SHP77 treated with DMSO at 0.1 percent for 48 hours (cell line): ENCODE measurements at regions not wholly inside any gene's neighbourhood (a gene's known extent, or its start where the extent isn't known, plus 50 kb on each side); places are given as distances from the start of the nearest gene placed in this dataset.

Experiments
- DNase-seq: peaks from one replicate; lab custom pipeline; 2025; lab: John Stamatoyannopoulos, UW

DNA sequence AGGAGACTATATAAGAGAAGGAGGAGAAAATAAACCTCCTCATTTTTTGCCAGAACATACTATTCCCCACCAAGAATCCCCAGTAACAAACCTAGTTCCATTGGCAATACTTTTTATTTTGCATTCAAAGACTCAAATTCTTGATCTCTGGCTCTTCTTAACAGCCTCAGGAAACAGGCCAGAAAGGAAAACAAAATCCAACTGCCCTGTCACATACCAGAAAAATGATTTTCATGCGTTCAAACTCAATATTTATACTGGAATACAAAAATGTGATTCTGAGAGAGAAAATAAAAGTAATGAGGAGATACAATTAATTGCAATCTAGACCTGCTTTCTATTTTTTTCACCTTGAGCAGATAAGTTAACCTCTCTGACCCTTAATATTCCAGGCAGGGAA lies 435.9 kb upstream of the AUTS2 start:
- DNase-seq, result no peak

DNA sequence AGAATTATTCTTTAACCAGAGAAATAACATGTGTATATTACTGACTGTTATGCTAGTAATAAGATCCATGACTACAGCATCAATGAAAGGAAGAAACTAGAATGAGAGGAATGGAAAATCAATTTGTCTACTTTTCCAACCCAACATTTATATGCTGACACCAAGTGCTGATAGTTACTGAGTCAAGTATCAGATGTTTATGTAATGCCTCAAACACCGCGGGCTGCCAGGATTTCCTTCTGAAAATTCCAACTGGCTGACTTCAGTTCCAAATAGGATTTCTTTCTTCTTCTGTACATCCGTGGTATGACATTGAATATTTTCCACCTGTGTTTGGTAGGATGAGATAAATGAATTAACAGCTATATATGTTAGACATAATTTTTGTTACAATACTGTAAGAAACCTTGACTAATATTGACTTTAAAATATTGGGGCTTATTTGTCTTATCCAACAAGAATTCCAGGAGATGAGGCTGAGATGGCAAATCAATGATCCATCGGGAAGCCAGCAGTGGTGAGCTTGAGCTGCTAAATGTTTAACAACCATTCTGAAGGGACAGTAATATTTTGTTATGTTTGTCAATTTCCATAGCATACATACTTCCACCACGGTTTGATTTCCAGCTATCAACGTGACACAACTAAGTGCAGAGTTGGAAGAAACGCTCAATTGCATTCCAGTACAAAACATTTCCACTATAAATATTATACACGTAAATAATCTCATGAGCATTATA lies 435.2 kb upstream of the AUTS2 start:
- no peak for DNase-seq

DNA sequence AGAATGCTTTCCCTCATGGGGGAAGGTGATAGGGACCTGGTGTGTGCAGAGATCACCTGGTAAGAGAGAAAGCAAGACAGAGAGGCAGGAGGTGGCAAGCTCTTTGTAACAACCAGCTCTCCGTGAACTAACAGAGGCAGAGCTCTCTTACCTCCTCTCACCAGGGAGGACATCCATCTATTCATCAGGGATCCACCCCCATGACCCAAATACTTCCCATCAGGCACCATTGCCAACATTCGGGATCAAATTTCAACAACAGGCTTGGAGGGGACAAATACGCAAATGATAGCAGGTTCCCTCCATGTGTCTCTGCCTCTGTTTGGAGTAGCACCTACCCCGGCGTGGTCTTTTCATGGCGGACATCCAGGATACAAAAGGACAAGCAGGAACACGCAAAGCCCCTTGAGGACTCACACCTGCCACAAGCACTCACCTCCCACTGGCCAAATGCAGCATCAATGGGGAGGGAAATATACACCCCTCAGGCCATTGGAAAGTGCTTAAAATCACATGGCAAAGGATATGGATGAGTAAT lies 431.2 kb upstream of the AUTS2 start:
- DNase-seq, result no peak

GRCh38 chr7:69169386-69169785 lies 428.9 kb upstream of the AUTS2 start:
- no peak for DNase-seq

GRCh38 chr7:69172357-69173077 lies 425.8 kb upstream of the AUTS2 start:
- DNase-seq, result no peak

DNA sequence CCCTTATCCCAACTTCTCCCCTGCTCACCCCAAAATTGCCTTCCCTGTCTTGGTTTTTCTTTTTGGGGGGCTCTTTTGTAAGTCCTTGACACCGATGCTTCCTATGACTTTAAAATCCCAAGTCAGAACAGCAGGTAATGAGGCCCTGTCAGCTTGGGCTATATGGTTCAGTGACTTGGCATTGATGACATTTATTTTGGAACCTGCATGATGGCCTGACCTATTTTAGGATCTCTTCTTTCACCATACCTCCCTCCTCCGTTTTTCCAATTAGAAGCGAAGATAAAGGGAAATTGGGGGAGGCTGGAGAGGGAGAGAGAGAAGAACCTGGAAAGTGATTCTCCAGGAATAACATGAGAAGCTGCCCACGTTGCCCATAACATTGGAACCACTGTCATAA lies 424.9 kb upstream of the AUTS2 start:
- no peak for DNase-seq

GRCh38 chr7:69173846-69174245 lies 424.4 kb upstream of the AUTS2 start:
- no peak for DNase-seq

DNA sequence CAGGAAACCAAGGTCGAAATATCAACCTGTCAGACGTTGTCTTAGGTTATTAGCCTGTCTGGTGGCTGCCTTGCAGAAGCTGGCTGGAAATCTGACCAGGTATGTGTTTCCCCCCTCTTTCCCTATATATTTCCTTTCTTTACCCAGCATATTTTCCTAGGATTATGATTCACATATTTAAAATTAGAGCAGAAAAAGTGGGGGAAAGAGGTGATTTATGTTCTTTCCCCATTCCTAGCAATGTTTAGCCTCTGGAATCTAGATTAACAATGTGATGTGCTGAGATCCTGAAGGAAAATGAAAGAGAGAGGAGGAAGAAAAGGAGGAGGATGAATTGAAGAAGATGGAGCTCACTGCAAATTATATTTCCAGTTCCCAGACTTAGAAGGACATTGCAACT lies 421.4 kb upstream of the AUTS2 start:
- no peak for DNase-seq

- DNase-seq, result no peak
These were observed 420.8 kb upstream of the AUTS2 start for GRCh38 chr7:69177461-69177861.

DNA sequence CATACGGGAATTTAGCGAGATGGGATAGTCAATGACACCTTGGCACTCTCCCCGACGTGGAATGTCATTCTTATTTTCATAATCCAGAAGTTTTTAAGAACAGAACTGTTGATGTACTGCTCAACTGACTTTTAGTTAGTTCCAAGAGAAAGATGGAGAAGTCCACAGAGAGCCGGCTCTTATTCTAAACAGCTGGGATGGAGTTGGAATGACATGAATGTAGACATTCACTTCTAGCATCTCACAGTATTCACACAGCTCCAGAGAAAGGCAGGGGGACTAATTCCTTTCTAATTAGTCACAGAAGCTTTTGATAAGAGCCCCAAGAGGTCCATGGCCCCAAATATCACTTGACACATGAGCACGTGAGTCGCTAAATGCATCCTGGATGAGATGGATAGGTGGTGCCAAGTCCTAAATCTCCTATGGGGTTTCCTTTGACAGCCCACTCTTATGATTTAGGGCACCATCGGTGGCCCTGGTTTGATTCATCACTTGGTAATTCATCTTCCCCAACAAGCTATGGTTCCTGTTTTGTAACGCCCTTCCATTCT lies 420.3 kb upstream of the AUTS2 start:
- DNase-seq, result no peak

DNA sequence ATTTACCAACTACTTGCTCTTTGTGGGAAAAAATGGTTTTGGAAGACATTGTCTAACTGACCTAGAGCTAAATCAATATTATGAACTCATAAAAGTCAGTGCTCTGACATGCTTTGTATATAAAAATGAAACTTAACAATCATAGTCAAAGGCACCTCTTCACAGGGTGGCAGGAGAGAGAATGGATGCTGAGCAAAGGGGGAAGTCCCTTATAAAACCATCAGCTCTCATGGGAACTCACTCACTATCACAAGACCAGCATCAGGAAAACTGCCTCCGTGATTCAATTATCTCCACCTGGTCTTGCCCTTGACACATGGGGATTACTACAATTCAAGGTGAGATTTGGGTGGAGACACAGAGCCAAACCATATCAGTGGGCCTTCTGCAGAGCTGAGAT lies 417.6 kb upstream of the AUTS2 start:
- DNase-seq, result no peak

- no peak for DNase-seq
These were observed 415.4 kb upstream of the AUTS2 start for GRCh38 chr7:69182596-69183467.

DNA sequence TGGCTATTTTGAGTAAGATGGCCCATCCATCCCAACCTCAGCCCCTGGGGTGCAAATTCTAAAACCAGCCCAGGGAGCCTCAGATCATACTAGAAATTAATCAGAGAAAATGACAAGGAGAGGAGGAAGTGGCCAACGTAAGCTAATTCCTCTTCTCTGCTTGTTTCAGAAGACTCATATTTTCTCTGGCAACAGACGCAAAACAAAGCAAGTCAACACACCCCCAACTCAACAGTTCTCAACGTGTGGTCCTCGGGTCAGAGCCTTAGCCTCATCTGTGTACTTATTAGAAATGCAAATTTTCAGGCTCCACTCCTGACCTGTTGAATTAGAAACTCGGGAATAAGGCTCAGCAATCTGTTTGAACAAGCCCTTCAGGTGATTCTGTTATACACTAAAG lies 413.9 kb upstream of the AUTS2 start:
- no peak for DNase-seq

DNA sequence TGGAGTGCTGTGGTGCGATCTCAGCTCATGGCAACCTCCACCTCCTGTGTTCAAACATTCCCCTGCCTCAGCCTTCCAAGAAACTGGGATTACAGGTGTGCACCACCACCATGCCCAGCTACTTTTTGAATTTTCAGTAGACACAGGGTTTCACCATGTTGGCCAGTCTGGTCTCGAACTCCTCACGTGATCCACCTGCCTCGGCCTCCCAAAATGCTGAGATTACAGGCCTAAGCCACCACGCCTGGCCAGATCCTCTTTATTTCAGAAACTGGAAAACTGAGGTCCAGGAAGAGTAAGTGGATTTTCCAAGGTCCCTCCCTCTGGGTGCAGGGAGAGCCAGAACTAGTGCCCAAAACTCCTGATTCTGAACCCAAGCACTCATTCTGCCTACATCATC lies 413.1 kb upstream of the AUTS2 start:
- DNase-seq, result no peak

DNA sequence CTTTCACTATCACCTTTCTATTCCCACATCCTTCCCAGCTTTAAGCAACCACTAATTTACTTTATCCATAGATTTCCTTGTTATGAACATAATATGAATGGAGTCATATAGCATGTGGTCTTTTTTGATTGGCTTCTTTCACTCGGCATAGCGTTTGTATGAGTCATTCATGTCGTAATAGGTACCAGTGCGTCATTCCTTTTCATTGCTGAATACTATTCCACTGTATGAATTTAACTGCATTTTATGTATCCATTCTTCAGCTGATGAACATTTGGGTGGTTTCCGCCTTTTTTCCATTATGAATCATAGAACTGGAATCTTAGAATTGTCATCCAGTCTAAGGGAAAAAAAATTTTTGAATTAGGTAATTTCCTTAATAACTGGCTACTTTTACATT lies 411.3 kb upstream of the AUTS2 start:
- no peak for DNase-seq

- no peak for DNase-seq
These were observed 410.4 kb upstream of the AUTS2 start for GRCh38 chr7:69187824-69188333.

- DNase-seq, result no peak
These were observed 408.9 kb upstream of the AUTS2 start for GRCh38 chr7:69189406-69189805.

DNA sequence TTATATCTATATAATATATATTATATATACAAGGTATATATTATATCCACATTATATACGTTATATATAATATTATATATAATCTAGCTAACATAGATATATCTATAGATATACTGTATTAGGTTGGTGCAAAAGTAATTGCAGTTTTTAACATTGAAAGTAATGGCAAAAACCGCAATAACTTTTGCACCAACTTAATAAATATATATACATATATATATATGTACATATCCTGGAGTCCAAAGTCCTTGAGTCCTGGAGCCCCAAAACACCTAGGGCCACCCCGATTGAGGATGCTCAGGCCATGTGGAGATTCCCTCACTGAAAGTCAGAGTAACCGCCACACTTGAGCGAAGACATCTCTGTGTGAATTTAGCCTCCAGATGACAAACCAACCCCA lies 408.2 kb upstream of the AUTS2 start:
- no peak for DNase-seq

- no peak for DNase-seq
These were observed 407.5 kb upstream of the AUTS2 start for GRCh38 chr7:69190763-69191162.

DNA sequence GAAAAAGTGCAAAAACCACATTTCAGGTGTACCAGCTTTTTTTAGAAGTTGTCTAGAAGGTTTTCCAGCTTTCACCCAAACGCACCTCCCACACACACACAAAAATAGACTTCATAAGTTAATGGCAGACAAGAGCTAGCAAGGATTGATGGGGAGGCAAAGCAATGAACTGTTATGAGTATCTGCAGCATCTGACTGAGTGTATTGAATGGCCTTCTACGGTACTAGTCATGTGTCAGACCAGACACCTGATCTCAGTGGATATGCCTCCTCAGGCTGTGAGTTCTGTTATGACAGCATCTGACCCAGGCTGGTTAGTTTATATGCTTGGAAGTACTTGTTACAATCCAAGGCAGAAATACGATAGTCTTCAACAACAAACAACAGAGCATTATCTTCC lies 406.1 kb upstream of the AUTS2 start:
- DNase-seq, result no peak

DNA sequence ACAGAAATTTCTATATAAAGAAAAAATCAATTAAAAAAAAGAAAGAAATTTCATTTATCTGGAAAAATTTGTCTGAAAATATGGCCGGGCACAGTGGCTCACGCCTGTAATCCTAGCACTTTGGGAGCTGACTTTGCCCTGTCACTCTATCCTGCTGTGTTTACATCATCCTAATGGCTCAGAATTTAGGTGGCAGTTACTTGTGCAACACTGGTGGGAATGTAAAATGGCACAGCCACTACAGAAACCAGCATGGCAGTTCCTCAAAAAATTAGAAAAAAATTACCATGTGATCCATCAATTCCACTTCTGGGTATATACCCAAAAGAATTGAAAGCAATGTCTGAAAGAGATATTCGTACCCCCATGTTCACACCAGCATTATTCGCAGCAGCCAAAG lies 405.2 kb upstream of the AUTS2 start:
- DNase-seq, result no peak

GRCh38 chr7:69196593-69196992 lies 401.7 kb upstream of the AUTS2 start:
- DNase-seq, result no peak
